Loucy (cell line): ENCODE measurements at regions not wholly inside any gene's neighbourhood (a gene's known extent, or its start where the extent isn't known, plus 50 kb on each side); places are given as distances from the start of the nearest gene placed in this dataset.

Experiments used
- CTCF ChIP-seq: fragments of 200-600 bp; sonication (generic); conservative IDR thresholded peaks from 2 replicates; pipeline ENCODE4 v1.5.1; 2014; ENCODE audit warnings: mild to moderate bottlenecking, antibody characterized with exemption, low read length
- EZH2phosphoT487 ChIP-seq: fragments of 200-600 bp; IDR thresholded peaks from 2 replicates; pipeline ENCODE4 v1.6.1; 2018; ENCODE audit warnings: antibody characterized with exemption, mild to moderate bottlenecking, moderate library complexity, borderline replicate concordance

- TF ChIP-seq CTCF, result no peak
- TF ChIP-seq EZH2phosphoT487, result no peak
Observed at GRCh38 chr15:56868170-56868569, 50.3 kb upstream of the TCF12 start.
